ENCODE measurements at regions not wholly inside any gene's neighbourhood (a gene's known extent, or its start where the extent isn't known, plus 50 kb on each side); places are given as distances from the start of the nearest gene placed in this dataset.

GRCh38 chr13:39920613-39921012 is 265.2 kb downstream of the COG6 start:
- Mint-ChIP-seq H3K4me1 (ENCODE audit: low read depth, unreplicated experiment) (no peaks in the 10 kb centered on the region), H3K27me3 (ENCODE audit: low read depth, unreplicated experiment) (no peaks in the 10 kb centered on the region), H3K36me3 (ENCODE audit: low read depth, unreplicated experiment) (no peaks in the 10 kb centered on the region), H3K4me3 (ENCODE audit: unreplicated experiment) (no peak overlapping the region), H3K27ac (ENCODE audit: unreplicated experiment) (no peak overlapping the region), H3K9me3 (ENCODE audit: unreplicated experiment) (peaks cover 12% of the 10 kb centered on the region)
- no peaks in the 10 kb centered on the region for H3K27me3 ChIP-seq (ENCODE audit: insufficient read depth, low read length)
- H4K20me1 ChIP-seq (ENCODE audit: insufficient read depth, low read length), result no peaks in the 10 kb centered on the region
- H3K4me3 ChIP-seq (ENCODE audit: insufficient read depth, low read depth, low read length), result no peak overlapping the region
- no peak overlapping the region for H3K4me2 ChIP-seq (ENCODE audit: low read length)
- H3K36me3 ChIP-seq (ENCODE audit: insufficient read depth, low read length), result no peaks in the 10 kb centered on the region
- TF ChIP-seq CTCF (IDR thresholded peaks at IDR 0.05; ENCODE audit: insufficient read depth, low read depth, low read length) (no peak), EZH2 (IDR thresholded peaks at IDR 0.05; ENCODE audit: insufficient read depth, low read length) (no peak)
- no peaks in the 10 kb centered on the region for H3K4me1 ChIP-seq (ENCODE audit: insufficient read depth, low read length)
- no peaks in the 10 kb centered on the region for H3K79me2 ChIP-seq (ENCODE audit: insufficient read depth, low read length)
- H2AFZ ChIP-seq (ENCODE audit: low read depth, low read length), result no peak overlapping the region
- no peaks in the 10 kb centered on the region for H3K9me3 ChIP-seq (ENCODE audit: insufficient read depth, low read depth, low read length)
- H3K27ac ChIP-seq (ENCODE audit: low read depth, low read length), result no peak overlapping the region
- no peak overlapping the region for H3K9ac ChIP-seq (ENCODE audit: low read length)
- FAIRE-seq (no peak), DNase-seq (ENCODE audit: low read depth) (no peak)

GRCh38 chr13:39926345-39926744 is 270.9 kb downstream of the COG6 start:
- no peaks in the 10 kb centered on the region for H3K4me1 ChIP-seq (ENCODE audit: insufficient read depth, low read length)
- no peak overlapping the region for H3K27ac Mint-ChIP-seq (ENCODE audit: unreplicated experiment)
- DNase-seq (ENCODE audit: low read depth) (no peak), FAIRE-seq (no peak)
- H3K27me3 ChIP-seq (ENCODE audit: insufficient read depth, low read length), result no peaks in the 10 kb centered on the region
- no peaks in the 10 kb centered on the region for H3K79me2 ChIP-seq (ENCODE audit: insufficient read depth, low read length)
- H3K4me2 ChIP-seq (ENCODE audit: low read length), result no peak overlapping the region
- no peak overlapping the region for H3K4me3 ChIP-seq (ENCODE audit: insufficient read depth, low read depth, low read length)
- H3K4me1 Mint-ChIP-seq (ENCODE audit: low read depth, unreplicated experiment), result no peaks in the 10 kb centered on the region
- TF ChIP-seq EZH2 (IDR thresholded peaks at IDR 0.05; ENCODE audit: insufficient read depth, low read length) (no peak), CTCF (IDR thresholded peaks at IDR 0.05; ENCODE audit: insufficient read depth, low read depth, low read length) (no peak)
- H3K9me3 Mint-ChIP-seq (ENCODE audit: unreplicated experiment), result peaks cover 9% of the 10 kb centered on the region
- no peaks in the 10 kb centered on the region for H4K20me1 ChIP-seq (ENCODE audit: insufficient read depth, low read length)
- H3K27ac ChIP-seq (ENCODE audit: low read depth, low read length), result no peak overlapping the region
- no peaks in the 10 kb centered on the region for H3K9me3 ChIP-seq (ENCODE audit: insufficient read depth, low read depth, low read length)
- no peak overlapping the region for H2AFZ ChIP-seq (ENCODE audit: low read depth, low read length)
- no peaks in the 10 kb centered on the region for H3K36me3 Mint-ChIP-seq (ENCODE audit: low read depth, unreplicated experiment)
- H3K4me3 Mint-ChIP-seq (ENCODE audit: unreplicated experiment), result no peak overlapping the region
- H3K9ac ChIP-seq (ENCODE audit: low read length), result no peak overlapping the region
- H3K27me3 Mint-ChIP-seq (ENCODE audit: low read depth, unreplicated experiment), result no peaks in the 10 kb centered on the region
- no peaks in the 10 kb centered on the region for H3K36me3 ChIP-seq (ENCODE audit: insufficient read depth, low read length)

- H3K27me3 Mint-ChIP-seq (ENCODE audit: low read depth, unreplicated experiment), result no peaks in the 10 kb centered on the region
- no peaks in the 10 kb centered on the region for H3K36me3 Mint-ChIP-seq (ENCODE audit: low read depth, unreplicated experiment)
- no peak overlapping the region for H3K27ac Mint-ChIP-seq (ENCODE audit: unreplicated experiment)
- Histone ChIP-seq H3K4me3 (ENCODE audit: insufficient read depth, low read depth, low read length) (no peak overlapping the region), H3K27ac (ENCODE audit: low read depth, low read length) (no peak overlapping the region), H3K27me3 (ENCODE audit: insufficient read depth, low read length) (no peaks in the 10 kb centered on the region), H3K79me2 (ENCODE audit: insufficient read depth, low read length) (no peaks in the 10 kb centered on the region), H4K20me1 (ENCODE audit: insufficient read depth, low read length) (no peaks in the 10 kb centered on the region), H3K36me3 (ENCODE audit: insufficient read depth, low read length) (no peaks in the 10 kb centered on the region), H3K4me1 (ENCODE audit: insufficient read depth, low read length) (no peaks in the 10 kb centered on the region), H3K9me3 (ENCODE audit: insufficient read depth, low read depth, low read length) (no peaks in the 10 kb centered on the region), H3K9ac (ENCODE audit: low read length) (no peak overlapping the region), H2AFZ (ENCODE audit: low read depth, low read length) (no peak overlapping the region), H3K4me2 (ENCODE audit: low read length) (no peak overlapping the region)
- TF ChIP-seq CTCF (IDR thresholded peaks at IDR 0.05; ENCODE audit: insufficient read depth, low read depth, low read length) (no peak), EZH2 (IDR thresholded peaks at IDR 0.05; ENCODE audit: insufficient read depth, low read length) (no peak)
- FAIRE-seq, result no peak
- no peak overlapping the region for H3K4me3 Mint-ChIP-seq (ENCODE audit: unreplicated experiment)
- DNase-seq (ENCODE audit: low read depth), result no peak
- no peaks in the 10 kb centered on the region for H3K4me1 Mint-ChIP-seq (ENCODE audit: low read depth, unreplicated experiment)
- peaks cover 5% of the 10 kb centered on the region for H3K9me3 Mint-ChIP-seq (ENCODE audit: unreplicated experiment)
Observed at GRCh38 chr13:39928261-39928660, 272.8 kb downstream of the COG6 start.

Data from astrocyte (in vitro differentiated cells and primary cell).